SJCRH30 (cell line): ENCODE measurements at regions not wholly inside any gene's neighbourhood (a gene's known extent, or its start where the extent isn't known, plus 50 kb on each side); places are given as distances from the start of the nearest gene placed in this dataset.
A peak's percentile ranks its signal among the peaks of the same experiment; 100 is the strongest.

Source experiments
- DNase-seq, 2 experiments: peaks; one replicate each; pipeline ENCODE4 v3.0.0-alpha.2; 2015 to 2020
- H3K27ac ChIP-seq: fragments of 250-450 bp; sonication (Bioruptor Pico); 2 replicates; pipeline ENCODE4 v1.5.1; 2020; ENCODE audit warnings: mild to moderate bottlenecking, moderate library complexity
- H3K27me3 ChIP-seq: fragments of 250-450 bp; sonication (Bioruptor Pico); 2 replicates; pipeline ENCODE4 v1.5.1; 2020; ENCODE audit warnings: mild to moderate bottlenecking, moderate library complexity
- H3K36me3 ChIP-seq: fragments of 250-450 bp; sonication (Bioruptor Pico); 2 replicates; pipeline ENCODE4 v1.5.1; 2020; ENCODE audit warnings: mild to moderate bottlenecking, moderate library complexity
- H3K4me1 ChIP-seq: fragments of 250-450 bp; sonication (Bioruptor Pico); 2 replicates; pipeline ENCODE4 v1.5.1; 2020; ENCODE audit warnings: mild to moderate bottlenecking, moderate library complexity
- H3K4me3 ChIP-seq: fragments of 250-450 bp; sonication (Bioruptor Pico); 2 replicates; pipeline ENCODE4 v1.5.1; 2020; ENCODE audit warnings: mild to moderate bottlenecking, moderate library complexity
- H3K9me3 ChIP-seq: fragments of 250-450 bp; sonication (Bioruptor Pico); replicated peaks from 2 replicates; pipeline ENCODE4 v1.5.1; 2020; ENCODE audit warnings: mild to moderate bottlenecking, moderate library complexity

- Histone ChIP-seq H3K9me3 (no peaks in the 10 kb centered on the region), H3K27me3 (no peaks in the 10 kb centered on the region), H3K4me3 (no peak overlapping the region), H3K27ac (no peak overlapping the region), H3K36me3 (no peaks in the 10 kb centered on the region), H3K4me1 (peaks cover 33% of the 10 kb centered on the region)
- DNase-seq: no peak
Measured at GRCh38 chr16:85464383-85465305, 148.5 kb upstream of the GSE1 start.

GRCh38 chr16:85465328-85466303 is 147.5 kb upstream of the GSE1 start:
- no peak overlapping the region for H3K27ac ChIP-seq
- H3K27me3 ChIP-seq: no peaks in the 10 kb centered on the region
- H3K4me1 ChIP-seq: peaks cover 28% of the 10 kb centered on the region
- H3K9me3 ChIP-seq: no peaks in the 10 kb centered on the region
- DNase-seq: peak; percentile 56 to 68
- no peak overlapping the region for H3K4me3 ChIP-seq
- no peaks in the 10 kb centered on the region for H3K36me3 ChIP-seq

- no peak overlapping the region for H3K4me3 ChIP-seq
- no peak for DNase-seq
- no peaks in the 10 kb centered on the region for H3K36me3 ChIP-seq
- H3K27ac ChIP-seq: no peak overlapping the region
- H3K27me3 ChIP-seq: no peaks in the 10 kb centered on the region
- H3K4me1 ChIP-seq: peaks cover 21% of the 10 kb centered on the region
- H3K9me3 ChIP-seq: no peaks in the 10 kb centered on the region
Measured at GRCh38 chr16:85466304-85466700, 146.8 kb upstream of the GSE1 start.

- Histone ChIP-seq H3K27ac (no peak overlapping the region), H3K9me3 (no peaks in the 10 kb centered on the region), H3K4me3 (no peak overlapping the region), H3K4me1 (peaks cover 21% of the 10 kb centered on the region), H3K27me3 (no peaks in the 10 kb centered on the region), H3K36me3 (no peaks in the 10 kb centered on the region)
- no peak for DNase-seq
Measured at GRCh38 chr16:85466989-85467388, 146.1 kb upstream of the GSE1 start.

GRCh38 chr16:85469929-85470590 is 143.1 kb upstream of the GSE1 start:
- H3K27ac ChIP-seq: no peak overlapping the region
- H3K9me3 ChIP-seq: no peaks in the 10 kb centered on the region
- H3K4me1 ChIP-seq: peaks cover 44% of the 10 kb centered on the region
- DNase-seq: no peak
- H3K4me3 ChIP-seq: no peak overlapping the region
- no peaks in the 10 kb centered on the region for H3K27me3 ChIP-seq
- H3K36me3 ChIP-seq: no peaks in the 10 kb centered on the region

GRCh38 chr16:85470873-85471272 is 142.2 kb upstream of the GSE1 start:
- H3K9me3 ChIP-seq: no peaks in the 10 kb centered on the region
- peaks cover 42% of the 10 kb centered on the region for H3K4me1 ChIP-seq
- no peak overlapping the region for H3K4me3 ChIP-seq
- no peaks in the 10 kb centered on the region for H3K27me3 ChIP-seq
- H3K27ac ChIP-seq: no peak overlapping the region
- H3K36me3 ChIP-seq: no peaks in the 10 kb centered on the region
- no peak for DNase-seq

- Histone ChIP-seq H3K4me1 (peaks cover 38% of the 10 kb centered on the region), H3K27ac (no peak overlapping the region)
Measured at GRCh38 chr16:85471469-85472431, 141.4 kb upstream of the GSE1 start.

GRCh38 chr16:85472514-85472913 is 140.6 kb upstream of the GSE1 start:
- H3K9me3 ChIP-seq: no peaks in the 10 kb centered on the region
- no peaks in the 10 kb centered on the region for H3K27me3 ChIP-seq
- peaks cover 38% of the 10 kb centered on the region for H3K4me1 ChIP-seq
- H3K36me3 ChIP-seq: no peaks in the 10 kb centered on the region
- DNase-seq: no peak
- H3K4me3 ChIP-seq: no peak overlapping the region
- no peak overlapping the region for H3K27ac ChIP-seq

More at GRCh38 chr16:85471469-85472431, 141.4 kb upstream of the GSE1 start:
- no peak for DNase-seq
- Histone ChIP-seq H3K27me3 (no peaks in the 10 kb centered on the region), H3K4me3 (no peak overlapping the region), H3K9me3 (no peaks in the 10 kb centered on the region), H3K36me3 (no peaks in the 10 kb centered on the region)

- no peak for DNase-seq
- Histone ChIP-seq H3K36me3 (no peaks in the 10 kb centered on the region), H3K4me1 (peaks cover 38% of the 10 kb centered on the region), H3K9me3 (no peaks in the 10 kb centered on the region), H3K27me3 (no peaks in the 10 kb centered on the region), H3K4me3 (no peak overlapping the region), H3K27ac (peak overlapping the region; percentile 59)
Measured at GRCh38 chr16:85473323-85473722, 139.8 kb upstream of the GSE1 start.

- Histone ChIP-seq H3K4me3 (no peak overlapping the region), H3K4me1 (peaks cover 38% of the 10 kb centered on the region), H3K27me3 (no peaks in the 10 kb centered on the region), H3K9me3 (no peaks in the 10 kb centered on the region), H3K27ac (peak overlapping the region; percentile 59), H3K36me3 (no peaks in the 10 kb centered on the region)
- peak; percentile 88 to 89 for DNase-seq
Measured at GRCh38 chr16:85473909-85474620, 139.1 kb upstream of the GSE1 start.

GRCh38 chr16:85474621-85475217 is 138.4 kb upstream of the GSE1 start:
- Histone ChIP-seq H3K4me3 (no peak overlapping the region), H3K27me3 (no peaks in the 10 kb centered on the region), H3K4me1 (peaks cover 39% of the 10 kb centered on the region), H3K9me3 (no peaks in the 10 kb centered on the region), H3K36me3 (no peaks in the 10 kb centered on the region), H3K27ac (peak overlapping the region; percentile 59)
- no peak for DNase-seq

GRCh38 chr16:85475233-85475632 is 137.9 kb upstream of the GSE1 start:
- H3K4me3 ChIP-seq: no peak overlapping the region
- no peaks in the 10 kb centered on the region for H3K36me3 ChIP-seq
- no peak for DNase-seq
- H3K27ac ChIP-seq: no peak overlapping the region
- H3K4me1 ChIP-seq: peaks cover 44% of the 10 kb centered on the region
- H3K27me3 ChIP-seq: no peaks in the 10 kb centered on the region
- H3K9me3 ChIP-seq: no peaks in the 10 kb centered on the region
